IPS-20b (cell line): ENCODE measurements at regions not wholly inside any gene's neighbourhood (a gene's known extent, or its start where the extent isn't known, plus 50 kb on each side); places are given as distances from the start of the nearest gene placed in this dataset.

Experiments used
- H3K27ac ChIP-seq: one replicate; pipeline ENCODE4 v1.5.1; 2013; ENCODE audit warnings: low read length
- H3K27me3 ChIP-seq: 2 replicates; pipeline ENCODE4 v1.6.1; 2013; ENCODE audit warnings: mild to moderate bottlenecking, low read length, inconsistent platforms; ENCODE audit not compliant: insufficient read depth
- H3K36me3 ChIP-seq: 2 replicates; pipeline ENCODE4 v1.6.1; 2013; ENCODE audit warnings: low read depth, mild to moderate bottlenecking, inconsistent platforms, low read length, moderate library complexity; ENCODE audit not compliant: insufficient read depth
- H3K4me1 ChIP-seq: 2 replicates; pipeline ENCODE4 v1.6.1; 2013; ENCODE audit warnings: mild to moderate bottlenecking, control low read depth, inconsistent platforms, low read length, moderate library complexity; ENCODE audit not compliant: insufficient read depth
- H3K4me3 ChIP-seq: 2 replicates; pipeline ENCODE4 v1.5.1; 2013; ENCODE audit warnings: mild to moderate bottlenecking, low read length, inconsistent platforms
- H3K9ac ChIP-seq: 2 replicates; pipeline ENCODE4 v1.6.1; 2013; ENCODE audit warnings: low read depth, mild to moderate bottlenecking, inconsistent platforms, low read length, moderate library complexity
- H3K9me3 ChIP-seq: 2 replicates; pipeline ENCODE4 v1.6.1; 2013; ENCODE audit warnings: mild to moderate bottlenecking, low read depth, low read length, inconsistent platforms; ENCODE audit not compliant: insufficient read depth

- Histone ChIP-seq H3K4me1 (no peaks in the 10 kb centered on the region; the same call in 1 of the 2 replicates), H3K9me3 (no peaks in the 10 kb centered on the region), H3K27me3 (no peaks in the 10 kb centered on the region), H3K36me3 (no peaks in the 10 kb centered on the region), H3K9ac (no peak overlapping the region), H3K4me3 (no peak overlapping the region), H3K27ac (no peak overlapping the region)
These were observed 281.0 kb upstream of the DAB1 start for GRCh38 chr1:57704811-57705210.

- Histone ChIP-seq H3K4me3 (no peak overlapping the region), H3K27ac (no peak overlapping the region), H3K36me3 (no peaks in the 10 kb centered on the region), H3K27me3 (no peaks in the 10 kb centered on the region), H3K4me1 (no peaks in the 10 kb centered on the region; the same call in 1 of the 2 replicates), H3K9ac (no peak overlapping the region), H3K9me3 (no peaks in the 10 kb centered on the region)
These were observed 280.4 kb upstream of the DAB1 start for GRCh38 chr1:57704231-57704630.

GRCh38 chr1:57696904-57697303, 273.0 kb upstream of the DAB1 start:
- no peaks in the 10 kb centered on the region for H3K4me1 ChIP-seq
- peaks cover 8% of the 10 kb centered on the region; the same call in 1 of the 2 replicates for H3K9me3 ChIP-seq
- H3K27me3 ChIP-seq = no peaks in the 10 kb centered on the region
- H3K27ac ChIP-seq = no peak overlapping the region
- no peak overlapping the region for H3K4me3 ChIP-seq
- H3K9ac ChIP-seq = no peak overlapping the region
- no peaks in the 10 kb centered on the region for H3K36me3 ChIP-seq

- Histone ChIP-seq H3K4me3 (no peak overlapping the region), H3K9me3 (peaks cover 8% of the 10 kb centered on the region; the same call in 1 of the 2 replicates), H3K27me3 (no peaks in the 10 kb centered on the region), H3K36me3 (no peaks in the 10 kb centered on the region), H3K4me1 (no peaks in the 10 kb centered on the region), H3K9ac (no peak overlapping the region), H3K27ac (no peak overlapping the region)
These were observed 272.2 kb upstream of the DAB1 start for GRCh38 chr1:57696043-57696442.

- H3K27ac ChIP-seq = no peak overlapping the region
- H3K4me1 ChIP-seq = peaks cover 7% of the 10 kb centered on the region; the same call in 1 of the 2 replicates
- H3K36me3 ChIP-seq = no peaks in the 10 kb centered on the region
- H3K9me3 ChIP-seq = no peaks in the 10 kb centered on the region; the same call in 1 of the 2 replicates
- no peak overlapping the region for H3K9ac ChIP-seq
- H3K27me3 ChIP-seq = no peaks in the 10 kb centered on the region
- H3K4me3 ChIP-seq = no peak overlapping the region
These were observed 262.4 kb upstream of the DAB1 start for GRCh38 chr1:57686306-57686705.

GRCh38 chr1:57683037-57683942, 259.4 kb upstream of the DAB1 start:
- peaks cover 14% of the 10 kb centered on the region; the same call in 1 of the 2 replicates for H3K27me3 ChIP-seq
- no peak overlapping the region for H3K27ac ChIP-seq
- H3K4me1 ChIP-seq = peaks cover 10% of the 10 kb centered on the region; the same call in 1 of the 2 replicates
- no peaks in the 10 kb centered on the region for H3K36me3 ChIP-seq
- no peak overlapping the region for H3K4me3 ChIP-seq
- no peak overlapping the region for H3K9ac ChIP-seq
- H3K9me3 ChIP-seq = no peaks in the 10 kb centered on the region

GRCh38 chr1:57678138-57678537, 254.3 kb upstream of the DAB1 start:
- H3K27ac ChIP-seq = no peak overlapping the region
- H3K36me3 ChIP-seq = no peaks in the 10 kb centered on the region
- peaks cover 9% of the 10 kb centered on the region; the same call in 1 of the 2 replicates for H3K4me1 ChIP-seq
- peaks cover 33% of the 10 kb centered on the region for H3K27me3 ChIP-seq
- H3K9me3 ChIP-seq = no peaks in the 10 kb centered on the region
- no peak overlapping the region for H3K4me3 ChIP-seq
- no peak overlapping the region for H3K9ac ChIP-seq

GRCh38 chr1:57675776-57676175, 251.9 kb upstream of the DAB1 start:
- H3K9me3 ChIP-seq = no peaks in the 10 kb centered on the region
- H3K27ac ChIP-seq = no peak overlapping the region
- peaks cover 33% of the 10 kb centered on the region for H3K27me3 ChIP-seq
- no peak overlapping the region for H3K4me3 ChIP-seq
- H3K9ac ChIP-seq = no peak overlapping the region
- H3K36me3 ChIP-seq = no peaks in the 10 kb centered on the region
- peaks cover 9% of the 10 kb centered on the region; the same call in 1 of the 2 replicates for H3K4me1 ChIP-seq

GRCh38 chr1:57674801-57675200, 250.9 kb upstream of the DAB1 start:
- Histone ChIP-seq H3K36me3 (no peaks in the 10 kb centered on the region), H3K27me3 (peaks cover 29% of the 10 kb centered on the region), H3K9ac (no peak overlapping the region), H3K4me3 (no peak overlapping the region), H3K4me1 (peaks cover 9% of the 10 kb centered on the region; the same call in 1 of the 2 replicates), H3K9me3 (no peaks in the 10 kb centered on the region), H3K27ac (no peak overlapping the region)

GRCh38 chr1:57672346-57673140, 248.7 kb upstream of the DAB1 start:
- H3K4me3 ChIP-seq = no peak overlapping the region
- no peaks in the 10 kb centered on the region for H3K4me1 ChIP-seq
- H3K9me3 ChIP-seq = no peaks in the 10 kb centered on the region
- H3K27ac ChIP-seq = no peak overlapping the region
- no peak overlapping the region for H3K9ac ChIP-seq
- H3K36me3 ChIP-seq = no peaks in the 10 kb centered on the region
- peaks cover 18% of the 10 kb centered on the region for H3K27me3 ChIP-seq

GRCh38 chr1:57671750-57672149, 247.9 kb upstream of the DAB1 start:
- no peaks in the 10 kb centered on the region for H3K9me3 ChIP-seq
- H3K27ac ChIP-seq = no peak overlapping the region
- no peak overlapping the region for H3K4me3 ChIP-seq
- H3K9ac ChIP-seq = no peak overlapping the region
- H3K27me3 ChIP-seq = peaks cover 10% of the 10 kb centered on the region; the same call in 1 of the 2 replicates
- H3K4me1 ChIP-seq = no peaks in the 10 kb centered on the region
- no peaks in the 10 kb centered on the region for H3K36me3 ChIP-seq
